ENCODE measurements at regions not wholly inside any gene's neighbourhood (a gene's known extent, or its start where the extent isn't known, plus 50 kb on each side); places are given as distances from the start of the nearest gene placed in this dataset.

DNA sequence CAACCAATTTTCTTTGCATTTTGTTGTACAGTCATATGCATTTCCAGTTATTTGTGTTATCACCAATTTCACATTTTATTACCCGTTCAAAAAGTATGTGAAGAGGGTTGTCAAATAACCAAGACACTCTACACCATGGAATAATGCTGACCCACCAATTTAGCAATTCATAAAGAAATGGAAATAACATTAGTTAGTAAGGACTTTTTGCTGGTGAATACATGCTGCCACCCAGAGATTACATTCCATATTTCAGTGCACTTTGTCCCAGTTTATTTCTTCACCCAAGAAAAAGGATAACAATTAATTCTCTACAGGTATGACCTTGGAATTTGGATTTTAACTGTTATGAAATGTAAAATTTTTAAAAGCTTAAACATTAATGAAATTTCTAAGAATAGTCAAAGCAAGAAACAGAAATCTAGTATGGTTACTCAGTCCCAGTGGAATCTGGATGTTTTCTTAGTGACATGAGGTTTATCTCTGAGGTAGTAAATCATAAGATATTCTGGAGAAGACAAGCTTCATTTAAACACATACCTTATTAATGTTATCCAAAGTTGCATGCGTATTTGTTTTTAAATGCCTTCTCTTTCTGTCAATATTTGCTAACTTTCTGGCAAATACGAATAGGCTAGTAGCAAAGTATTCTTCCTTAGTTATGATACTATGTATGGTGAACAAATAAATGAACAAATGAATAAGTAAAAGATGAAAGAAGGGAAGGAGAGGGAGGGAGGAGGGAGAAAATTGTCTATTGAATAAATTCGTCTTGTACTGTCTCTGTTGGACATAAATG is 100.6 kb downstream of the CETN3 start:
- no peak for TF ChIP-seq Cebpa-rat (IDR thresholded peaks at IDR 0.05)
- Histone ChIP-seq H3K9ac (no peak overlapping the region), H3K27ac (no peak overlapping the region), H3K4me1 (0 out of 2 replicates have a peak, but pooled peaks cover 6% of the 10 kb centered on the region), H3K27me3 (no peaks in the 10 kb centered on the region), H3K9me3 (no peaks in the 10 kb centered on the region), H3K4me2 (no peak overlapping the region), H3K36me3 (no peaks in the 10 kb centered on the region), H3K4me3 (no peak overlapping the region), H4K20me1 (no peaks in the 10 kb centered on the region)

DNA sequence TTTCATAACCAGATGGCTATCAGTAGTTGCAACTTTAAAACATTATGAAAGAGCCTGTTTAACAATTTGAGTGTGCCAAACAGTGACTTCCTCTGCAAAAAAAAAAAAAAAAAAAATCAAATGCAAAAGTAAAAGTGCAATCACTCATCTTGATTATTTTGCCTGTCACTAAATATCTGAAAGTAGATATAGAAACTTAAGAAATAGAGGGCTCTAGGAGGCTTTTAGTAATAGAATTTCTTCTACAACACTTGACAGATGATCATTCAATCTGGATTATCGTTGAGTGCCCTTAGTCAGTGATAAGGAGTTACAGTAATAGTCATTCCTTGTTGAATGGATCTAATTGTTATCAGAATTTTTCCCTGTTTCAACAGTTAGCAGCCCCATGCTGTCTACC is 101.8 kb downstream of the CETN3 start:
- Histone ChIP-seq H3K9me3 (no peaks in the 10 kb centered on the region), H3K36me3 (no peaks in the 10 kb centered on the region), H3K27me3 (no peaks in the 10 kb centered on the region), H3K9ac (no peak overlapping the region), H3K4me2 (no peak overlapping the region), H4K20me1 (no peaks in the 10 kb centered on the region), H3K4me3 (no peak overlapping the region), H3K4me1 (0 out of 2 replicates have a peak, but pooled peaks cover 6% of the 10 kb centered on the region), H3K27ac (no peak overlapping the region)
- no peak for TF ChIP-seq Cebpa-rat (IDR thresholded peaks at IDR 0.05)

DNA sequence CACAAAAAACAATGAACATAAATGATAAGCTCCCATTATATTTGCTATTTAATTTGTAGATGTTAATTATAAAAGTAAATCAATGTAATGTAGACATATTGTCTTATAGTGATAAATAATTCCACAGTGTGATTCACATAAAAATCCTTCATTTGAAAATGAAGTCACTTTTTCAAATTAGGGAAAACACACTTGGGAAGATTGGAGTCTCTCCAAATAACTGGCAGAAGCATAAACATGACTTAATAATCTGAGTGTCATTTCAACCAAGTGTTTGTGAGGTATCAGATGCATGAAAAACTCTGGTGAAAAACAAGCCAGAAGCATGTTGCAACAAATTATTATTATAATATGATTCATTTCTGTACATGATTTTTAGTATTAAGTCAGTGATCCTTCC is 102.2 kb downstream of the CETN3 start:
- H3K9ac ChIP-seq = no peak overlapping the region
- peaks cover 8% of the 10 kb centered on the region for H3K4me1 ChIP-seq
- H3K4me2 ChIP-seq = no peak overlapping the region
- TF ChIP-seq Cebpa-rat (IDR thresholded peaks at IDR 0.05) = no peak
- no peaks in the 10 kb centered on the region for H3K9me3 ChIP-seq
- no peaks in the 10 kb centered on the region for H4K20me1 ChIP-seq
- no peak overlapping the region for H3K4me3 ChIP-seq
- H3K27ac ChIP-seq = no peak overlapping the region
- no peaks in the 10 kb centered on the region for H3K27me3 ChIP-seq
- no peaks in the 10 kb centered on the region for H3K36me3 ChIP-seq

DNA sequence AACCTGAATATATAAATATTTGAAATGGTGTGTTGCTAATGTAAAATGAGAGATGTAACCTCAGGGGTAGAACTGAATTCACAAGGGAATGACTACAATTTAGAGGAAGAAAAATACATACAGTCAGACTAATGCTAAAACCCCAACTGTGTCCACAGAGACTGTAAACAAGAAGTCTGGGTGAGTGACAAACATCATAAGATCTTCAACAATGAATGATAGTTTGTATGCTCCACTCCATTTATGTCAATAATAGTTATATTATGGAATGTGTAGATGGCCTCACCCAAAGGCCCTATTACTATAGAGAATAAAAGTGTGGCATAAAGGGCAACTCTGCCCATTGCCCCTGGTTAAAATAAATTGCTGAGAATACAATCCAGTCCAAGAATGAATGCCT is 102.9 kb downstream of the CETN3 start:
- H3K4me3 ChIP-seq = no peak overlapping the region
- H3K4me1 ChIP-seq = peaks cover 15% of the 10 kb centered on the region
- H4K20me1 ChIP-seq = no peaks in the 10 kb centered on the region
- no peak for TF ChIP-seq Cebpa-rat (IDR thresholded peaks at IDR 0.05)
- no peak overlapping the region for H3K9ac ChIP-seq
- no peaks in the 10 kb centered on the region for H3K36me3 ChIP-seq
- no peaks in the 10 kb centered on the region for H3K27me3 ChIP-seq
- no peak overlapping the region for H3K27ac ChIP-seq
- no peak overlapping the region for H3K4me2 ChIP-seq
- no peaks in the 10 kb centered on the region for H3K9me3 ChIP-seq

DNA sequence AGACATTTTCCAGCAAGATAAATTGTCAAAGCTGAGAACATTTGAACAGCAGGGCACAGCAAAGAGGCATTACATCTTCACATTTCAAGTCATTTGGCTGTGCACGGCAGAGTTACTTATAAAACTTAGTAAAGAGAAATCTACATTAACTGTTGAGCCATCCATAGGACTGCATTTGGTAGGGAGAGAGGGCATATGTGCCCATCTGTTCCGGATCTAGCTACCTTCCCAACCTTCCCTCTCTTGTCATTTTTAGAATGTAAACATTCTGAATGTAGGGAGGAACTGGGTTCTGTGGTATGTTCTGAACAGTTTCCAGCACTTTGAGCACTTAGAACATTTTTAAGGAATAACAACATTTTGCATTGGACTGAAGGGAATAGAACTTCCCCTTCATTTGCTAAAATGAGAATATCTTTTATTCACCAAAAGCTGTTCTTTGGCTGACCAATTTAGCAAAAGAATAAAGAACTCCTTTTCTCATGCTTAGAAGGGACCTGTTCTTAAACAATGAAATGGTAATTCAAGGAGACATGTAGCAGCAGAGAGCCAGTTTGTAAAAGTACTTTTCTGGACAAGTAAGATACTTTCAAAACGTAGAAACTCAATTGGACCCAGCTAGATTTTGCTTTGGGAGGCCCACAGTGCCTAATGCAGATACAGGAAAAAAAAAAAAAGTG is 104.4 kb downstream of the CETN3 start:
- Histone ChIP-seq H3K27me3 (no peaks in the 10 kb centered on the region), H3K4me1 (peaks cover 30% of the 10 kb centered on the region), H3K36me3 (no peaks in the 10 kb centered on the region), H3K27ac (no peak overlapping the region), H4K20me1 (no peaks in the 10 kb centered on the region), H3K4me3 (no peak overlapping the region), H3K9me3 (no peaks in the 10 kb centered on the region), H3K9ac (no peak overlapping the region), H3K4me2 (no peak overlapping the region)
- no peak for TF ChIP-seq Cebpa-rat (IDR thresholded peaks at IDR 0.05)

DNA sequence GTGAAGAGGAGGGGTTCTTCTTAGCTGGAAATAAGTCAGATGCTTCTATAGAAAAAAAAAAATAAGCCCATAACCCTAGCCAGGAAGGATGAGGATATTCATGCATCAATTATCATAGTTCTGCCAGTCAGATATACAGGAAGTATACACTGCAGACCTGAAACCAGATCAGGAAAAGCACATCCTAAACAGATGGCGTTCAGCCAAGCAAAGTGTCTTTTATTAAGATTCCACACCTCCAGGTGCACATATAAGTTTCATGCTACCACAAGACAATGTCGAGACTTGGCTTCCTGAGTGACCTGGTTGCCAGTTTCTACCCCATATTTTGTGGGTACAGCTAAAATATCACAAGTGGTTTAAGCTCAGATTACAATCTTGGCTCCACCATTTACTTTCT is 108.3 kb downstream of the CETN3 start:
- no peak for TF ChIP-seq Cebpa-rat (IDR thresholded peaks at IDR 0.05)
- Histone ChIP-seq H3K4me3 (no peak overlapping the region), H3K27ac (peak overlapping the region; percentile 76), H3K4me1 (peaks cover 33% of the 10 kb centered on the region), H3K36me3 (no peaks in the 10 kb centered on the region), H4K20me1 (no peaks in the 10 kb centered on the region), H3K4me2 (peak overlapping the region; percentile 69), H3K9ac (no peak overlapping the region), H3K9me3 (no peaks in the 10 kb centered on the region; the same call in 1 of the 2 replicates), H3K27me3 (no peaks in the 10 kb centered on the region)

DNA sequence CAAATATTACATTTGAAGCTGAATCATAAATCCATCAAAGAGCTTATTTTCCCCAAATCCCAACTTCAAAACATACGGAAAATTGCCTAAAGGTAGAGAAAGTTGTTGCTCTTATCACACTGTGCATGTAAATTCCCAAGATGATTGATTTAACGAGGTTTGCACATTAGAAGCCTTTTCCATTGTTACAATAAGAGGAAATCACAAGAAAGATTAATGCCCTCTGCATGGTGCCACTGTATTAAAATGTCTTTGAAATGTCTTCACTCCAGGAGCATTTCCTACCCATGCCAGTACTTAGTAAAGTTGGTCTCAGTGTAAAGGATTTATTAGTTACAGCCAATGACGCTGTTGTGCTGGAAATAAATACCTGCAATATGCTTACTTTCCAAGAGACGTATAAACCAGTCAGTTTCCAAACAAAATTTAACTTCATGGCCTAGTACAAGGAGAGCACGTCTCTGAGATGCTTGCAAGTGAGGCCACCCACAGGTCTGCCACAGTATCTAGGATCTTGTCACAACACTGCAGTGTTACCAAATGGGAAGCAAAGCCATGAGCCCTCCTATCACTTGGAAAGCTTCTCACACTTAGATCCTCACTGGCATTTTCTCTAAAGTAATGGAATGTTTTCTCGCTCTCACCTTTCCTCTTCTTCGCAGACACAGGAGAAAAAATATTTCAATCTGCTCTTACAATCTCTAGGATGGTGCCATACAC is 112.4 kb downstream of the CETN3 start:
- H3K9ac ChIP-seq = no peak overlapping the region
- H4K20me1 ChIP-seq = no peaks in the 10 kb centered on the region
- H3K9me3 ChIP-seq = peaks cover 6% of the 10 kb centered on the region; the same call in 1 of the 2 replicates
- no peaks in the 10 kb centered on the region for H3K27me3 ChIP-seq
- no peak for TF ChIP-seq Cebpa-rat (IDR thresholded peaks at IDR 0.05)
- H3K27ac ChIP-seq = no peak overlapping the region
- H3K4me1 ChIP-seq = peaks cover 23% of the 10 kb centered on the region
- no peak overlapping the region for H3K4me3 ChIP-seq
- no peak overlapping the region for H3K4me2 ChIP-seq
- no peaks in the 10 kb centered on the region for H3K36me3 ChIP-seq

DNA sequence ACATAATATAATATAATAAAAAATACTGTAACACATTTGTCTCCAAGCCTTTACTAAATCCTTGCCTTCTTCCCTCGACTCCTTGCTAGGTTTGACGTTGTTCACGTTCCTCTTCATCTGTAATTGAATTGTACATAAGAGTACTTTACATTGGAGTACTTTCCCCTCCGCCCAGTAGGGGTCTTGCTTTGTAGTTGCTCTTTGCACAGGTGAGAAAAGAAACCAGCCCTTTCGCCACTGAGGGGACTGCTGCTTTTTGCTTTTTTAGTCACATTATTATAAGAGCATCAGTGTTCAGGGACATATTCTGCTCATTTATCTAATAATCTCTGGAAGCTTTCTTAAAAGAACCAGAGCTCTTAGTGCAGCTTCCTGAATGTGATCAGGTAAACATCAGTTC is 115.0 kb downstream of the CETN3 start:
- Histone ChIP-seq H3K9ac (no peak overlapping the region), H3K4me2 (no peak overlapping the region)

DNA sequence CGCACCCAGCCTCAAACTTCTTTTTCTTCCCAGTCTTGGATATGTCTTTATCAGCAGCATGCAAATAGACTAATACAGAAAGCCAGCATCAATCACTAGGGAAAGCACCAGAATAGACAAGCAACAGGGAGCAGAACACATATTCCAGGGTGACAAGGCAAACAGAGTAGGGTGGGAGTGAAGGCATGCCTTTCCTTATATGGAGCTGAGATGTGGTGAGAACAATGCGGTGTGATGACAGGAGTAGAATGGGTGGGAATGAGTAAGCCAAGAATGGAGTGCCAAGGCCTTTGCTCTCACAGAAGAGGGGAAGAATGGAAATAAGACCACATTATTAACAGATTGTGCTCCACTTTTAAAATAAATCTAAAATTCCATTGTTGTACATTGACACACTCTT is 115.6 kb downstream of the CETN3 start:
- Histone ChIP-seq H3K27ac (no peak overlapping the region), H3K4me2 (no peak overlapping the region), H3K9ac (no peak overlapping the region), H3K4me3 (no peak overlapping the region), H4K20me1 (no peaks in the 10 kb centered on the region), H3K27me3 (no peaks in the 10 kb centered on the region), H3K36me3 (no peaks in the 10 kb centered on the region), H3K4me1 (peaks cover 8% of the 10 kb centered on the region; the same call in 1 of the 2 replicates), H3K9me3 (0 out of 2 replicates have a peak, but pooled peaks cover 6% of the 10 kb centered on the region)
- no peak for TF ChIP-seq Cebpa-rat (IDR thresholded peaks at IDR 0.05)

More for the DNA sequence above, 115.0 kb downstream of the CETN3 start:
- Histone ChIP-seq H3K27me3 (no peaks in the 10 kb centered on the region), H3K9me3 (peaks cover 6% of the 10 kb centered on the region; the same call in 1 of the 2 replicates), H3K27ac (no peak overlapping the region), H3K36me3 (no peaks in the 10 kb centered on the region), H3K4me1 (peaks cover 6% of the 10 kb centered on the region; the same call in 1 of the 2 replicates), H3K4me3 (no peak overlapping the region), H4K20me1 (no peaks in the 10 kb centered on the region)
- no peak for TF ChIP-seq Cebpa-rat (IDR thresholded peaks at IDR 0.05)
